Ovary (tissue), 7 donors: ENCODE measurements at regions not wholly inside any gene's neighbourhood (a gene's known extent, or its start where the extent isn't known, plus 50 kb on each side); places are given as distances from the start of the nearest gene placed in this dataset.

Experiments
- DNase-seq, 5 donors: peaks; one replicate each; pipeline ENCODE4 v3.0.0-alpha.2; 2019 to 2020
- H3K27ac ChIP-seq, 2 donors: fragments of 200-600 bp; one replicate each; pipeline versions ENCODE4 v1.5.1 to v1.8.0; 2019 to 2022
- H3K27me3 ChIP-seq: fragments of 200-600 bp; one replicate; pipeline ENCODE4 v1.8.0; 2022
- H3K36me3 ChIP-seq: fragments of 200-600 bp; sonication (generic); one replicate; pipeline ENCODE4 v1.5.1; 2019
- H3K4me1 ChIP-seq: one replicate; pipeline ENCODE4 v1.8.1; 2013; ENCODE audit warnings: mild to moderate bottlenecking, moderate library complexity; ENCODE audit not compliant: insufficient read depth
- H3K4me3 ChIP-seq: fragments of 200-600 bp; sonication (generic); one replicate; pipeline ENCODE4 v1.5.1; 2017
- H3K9me3 ChIP-seq, 2 donors: fragments of 200-600 bp in 1 of 2; sonication (generic) in 1 of 2; one replicate each; pipeline versions ENCODE4 v1.5.1 to v1.8.1; 2013 to 2019; ENCODE audit warnings: mild to moderate bottlenecking in 1 of 2, moderate library complexity in 1 of 2
- EP300 ChIP-seq: sonication (generic); formaldehyde crosslinking; IDR thresholded peaks from one replicate; pipeline ENCODE4 v1.6.1; 2017; ENCODE audit warnings: antibody characterized with exemption
- POLR2A ChIP-seq: fragments of 450-650 bp; IDR thresholded peaks from one replicate; pipeline ENCODE4 v1.6.1; 2017; ENCODE audit warnings: antibody characterized with exemption, mild to moderate bottlenecking, moderate library complexity
- WGBS, 3 donors: extraction: QIAGEN DNeasy Blood & Tissue Kit in 1 of 3; methylation state at CpG; one replicate each; pipeline versions ENCODE4 v1.1.5 to v1.1.7; 2013 to 2017; 5-methylcytosine and 5-hydroxymethylcytosine counted together
- intact Hi-C, 4 donors: fragments of 100-400 bp; cut with DNase I; formaldehyde crosslinking; loops; one replicate each; pipeline versions ENCODE4 v1.11.0 to v1.15.1; 2022 to 2023
- TF ChIP-seq, protein P1 (sequence below), 3 donors: fragments of 450-650 bp in 2 of 3; fragments of 200-600 bp in 1 of 3; IDR thresholded peaks; one replicate each; pipeline versions ENCODE4 v1.5.1 to v1.8.0; 2016 to 2022; ENCODE audit warnings: antibody characterized with exemption in 3 of 3, mild to moderate bottlenecking in 1 of 3
- donor health status: DM: no; HTN: no; CAD: no; lungs with moderate emphysema.
- donor health status: DM: no; HTN: no; CAD: no.
- donor health status: Bipolar disorder and iron deficiency.
- donor health status: DM: no; HTN: no; CAD: no.
- donor health status: DM: yes; HTN: yes; CAD: no.

GRCh38 chr3:193827871-193828270 is 234.9 kb downstream of the OPA1 start:
- intact Hi-C loops, result no loop called here
- no peaks in the 10 kb centered on the region for H3K36me3 ChIP-seq
- H3K4me1 ChIP-seq, result peaks cover 3% of the 10 kb centered on the region
- no peak for DNase-seq
- TF ChIP-seq POLR2A, result no peak
- TF ChIP-seq EP300, result no peak
- TF ChIP-seq, protein P1, sequence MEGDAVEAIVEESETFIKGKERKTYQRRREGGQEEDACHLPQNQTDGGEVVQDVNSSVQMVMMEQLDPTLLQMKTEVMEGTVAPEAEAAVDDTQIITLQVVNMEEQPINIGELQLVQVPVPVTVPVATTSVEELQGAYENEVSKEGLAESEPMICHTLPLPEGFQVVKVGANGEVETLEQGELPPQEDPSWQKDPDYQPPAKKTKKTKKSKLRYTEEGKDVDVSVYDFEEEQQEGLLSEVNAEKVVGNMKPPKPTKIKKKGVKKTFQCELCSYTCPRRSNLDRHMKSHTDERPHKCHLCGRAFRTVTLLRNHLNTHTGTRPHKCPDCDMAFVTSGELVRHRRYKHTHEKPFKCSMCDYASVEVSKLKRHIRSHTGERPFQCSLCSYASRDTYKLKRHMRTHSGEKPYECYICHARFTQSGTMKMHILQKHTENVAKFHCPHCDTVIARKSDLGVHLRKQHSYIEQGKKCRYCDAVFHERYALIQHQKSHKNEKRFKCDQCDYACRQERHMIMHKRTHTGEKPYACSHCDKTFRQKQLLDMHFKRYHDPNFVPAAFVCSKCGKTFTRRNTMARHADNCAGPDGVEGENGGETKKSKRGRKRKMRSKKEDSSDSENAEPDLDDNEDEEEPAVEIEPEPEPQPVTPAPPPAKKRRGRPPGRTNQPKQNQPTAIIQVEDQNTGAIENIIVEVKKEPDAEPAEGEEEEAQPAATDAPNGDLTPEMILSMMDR (IDR thresholded peaks at IDR 0.05), result no peak
- H3K27ac ChIP-seq, result no peak overlapping the region
- no peaks in the 10 kb centered on the region for H3K9me3 ChIP-seq
- WGBS, 3 donors, result 84 to 90% (median 89%) methylated on average over 2 of the region's 2 CpGs
- no peaks in the 10 kb centered on the region for H3K27me3 ChIP-seq
- H3K4me3 ChIP-seq, result no peak overlapping the region

DNA sequence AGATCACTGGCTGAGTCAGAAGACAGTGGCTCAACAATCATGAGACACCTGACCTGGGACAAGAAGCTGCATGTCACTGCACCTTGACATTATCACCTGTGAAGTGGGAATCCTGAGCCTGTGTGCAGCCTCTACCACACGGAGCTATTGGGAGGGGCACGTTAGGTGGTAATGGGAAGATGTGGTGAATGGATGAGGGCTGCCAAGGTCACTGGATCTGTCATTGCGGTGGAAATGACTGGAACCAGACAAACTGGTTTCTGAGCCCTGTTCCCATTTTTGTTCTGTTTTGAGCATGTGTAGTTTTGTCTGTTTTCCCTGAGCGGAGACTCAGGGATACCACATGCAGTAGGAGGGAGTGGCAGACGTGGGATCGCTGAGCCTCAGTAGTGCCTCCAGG is 235.5 kb downstream of the OPA1 start:
- TF ChIP-seq EP300 (no peak), POLR2A (no peak)
- TF ChIP-seq, protein P1 (IDR thresholded peaks at IDR 0.05), result no peak
- no peaks in the 10 kb centered on the region for H3K9me3 ChIP-seq
- no peak overlapping the region for H3K27ac ChIP-seq
- H3K4me1 ChIP-seq, result peaks cover 3% of the 10 kb centered on the region
- DNase-seq, result no peak
- no peaks in the 10 kb centered on the region for H3K36me3 ChIP-seq
- no peaks in the 10 kb centered on the region for H3K27me3 ChIP-seq
- WGBS, 3 donors, result 90 to 94% (median 93%) methylated on average over 6 of the region's 6 CpGs
- intact Hi-C loops, result no loop called here
- no peak overlapping the region for H3K4me3 ChIP-seq

- H3K4me1 ChIP-seq, result peaks cover 3% of the 10 kb centered on the region
- H3K27me3 ChIP-seq, result no peaks in the 10 kb centered on the region
- no peak overlapping the region for H3K27ac ChIP-seq
- no peak for DNase-seq
- TF ChIP-seq POLR2A, result no peak
- TF ChIP-seq, protein P1 (IDR thresholded peaks at IDR 0.05), result no peak
- TF ChIP-seq EP300, result no peak
- no peak overlapping the region for H3K4me3 ChIP-seq
- 83 to 87% (median 86%) methylated on average over 5 of the region's 5 CpGs for WGBS, 3 donors
- intact Hi-C loops, result no loop called here
- H3K9me3 ChIP-seq, result no peaks in the 10 kb centered on the region
- no peaks in the 10 kb centered on the region for H3K36me3 ChIP-seq
These were observed 236.8 kb downstream of the OPA1 start for GRCh38 chr3:193829781-193830180.

DNA sequence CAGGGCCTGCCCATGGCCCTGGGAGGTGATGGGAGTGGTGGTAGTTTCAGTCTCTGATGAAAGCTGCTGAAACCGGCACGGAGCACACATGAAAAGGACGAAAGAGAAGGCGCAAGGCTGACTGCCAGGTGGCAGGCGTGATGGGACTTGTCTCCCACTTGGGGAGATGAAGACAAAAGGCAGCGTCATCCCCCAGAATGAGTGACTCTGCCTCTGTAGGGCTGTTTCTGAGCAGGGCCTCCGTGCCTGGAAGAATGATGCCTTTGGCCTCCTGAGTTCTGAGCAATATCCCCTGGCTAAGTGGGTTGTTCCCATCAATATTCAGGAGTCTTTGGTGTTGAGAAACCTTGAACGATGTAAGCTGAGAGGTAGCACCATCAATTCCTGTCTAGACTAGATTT is 237.8 kb downstream of the OPA1 start:
- DNase-seq, result no peak
- TF ChIP-seq EP300 (no peak), POLR2A (no peak)
- TF ChIP-seq, protein P1 (IDR thresholded peaks at IDR 0.05), result no peak
- intact Hi-C loops, result no loop called here
- H3K27me3 ChIP-seq, result no peaks in the 10 kb centered on the region
- H3K27ac ChIP-seq, result no peak overlapping the region
- H3K4me3 ChIP-seq, result no peak overlapping the region
- no peaks in the 10 kb centered on the region for H3K36me3 ChIP-seq
- H3K4me1 ChIP-seq, result peaks cover 1% of the 10 kb centered on the region
- 95 to 97% (median 96%) methylated on average over 8 of the region's 8 CpGs for WGBS, 3 donors
- no peaks in the 10 kb centered on the region for H3K9me3 ChIP-seq
